Activated naive CD8-positive, alpha-beta T cell treated with anti-CD3 and anti-CD28 coated beads, Interleukin-2, amount 10 ng/mL, durations not matched to agents 7 days and 5 days (primary cell): ENCODE measurements at regions not wholly inside any gene's neighbourhood (a gene's known extent, or its start where the extent isn't known, plus 50 kb on each side); places are given as distances from the start of the nearest gene placed in this dataset.

Experiments used
- ATAC-seq: fragments of 150-1000 bp; cut with Tn5 transposase; one replicate; pipeline ENCODE4 v1.10.0; 2021; ENCODE audit warnings: low read depth, moderate library complexity
- POLR2A ChIA-PET: fragments of 350-600 bp; sonication (Branson Sonifier 250); formaldehyde crosslinking; loops from one replicate; lab custom pipeline; 2021; ENCODE audit warnings: antibody characterized with exemption; lab: Charles Lee
- DNase-seq: peaks from one replicate; pipeline ENCODE4 v3.0.0; 2021
- H3K27ac Mint-ChIP-seq: one replicate; pipeline ENCODE4 v1.8.0; 2022; ENCODE audit warnings: mild to moderate bottlenecking, mixed read lengths
- H3K27me3 Mint-ChIP-seq: one replicate; pipeline ENCODE4 v1.8.0; 2022; ENCODE audit warnings: mild to moderate bottlenecking, moderate library complexity, mixed read lengths
- H3K36me3 Mint-ChIP-seq: one replicate; pipeline ENCODE4 v1.8.0; 2021; ENCODE audit warnings: mild to moderate bottlenecking, mixed read lengths
- H3K4me1 Mint-ChIP-seq: one replicate; pipeline ENCODE4 v1.8.0; 2021; ENCODE audit warnings: mixed read lengths
- H3K4me3 Mint-ChIP-seq: one replicate; pipeline ENCODE4 v1.8.0; 2022; ENCODE audit warnings: mild to moderate bottlenecking, moderate library complexity, mixed read lengths
- H3K9me3 Mint-ChIP-seq: one replicate; pipeline ENCODE4 v1.8.0; 2021; ENCODE audit warnings: mixed read lengths

GRCh38 chr1:91575909-91576519 is 75.4 kb downstream of the CDC7 start:
- ATAC-seq (no peak), DNase-seq (no peak)
- peaks cover 9% of the 10 kb centered on the region for H3K27me3 Mint-ChIP-seq
- no peak overlapping the region for H3K27ac Mint-ChIP-seq
- peaks cover 17% of the 10 kb centered on the region for H3K4me1 Mint-ChIP-seq
- H3K9me3 Mint-ChIP-seq: no peaks in the 10 kb centered on the region
- H3K4me3 Mint-ChIP-seq: peak overlapping the region; percentile 5
- POLR2A ChIA-PET: no interaction called here
- no peaks in the 10 kb centered on the region for H3K36me3 Mint-ChIP-seq

- POLR2A ChIA-PET: no interaction called here
- ATAC-seq: no peak
Observed at GRCh38 chr1:91578320-91579109, 77.9 kb downstream of the CDC7 start.

GRCh38 chr1:91579658-91580228 is 79.1 kb downstream of the CDC7 start:
- DNase-seq (no peak), ATAC-seq (no peak)
- no peak overlapping the region for H3K27ac Mint-ChIP-seq
- H3K4me1 Mint-ChIP-seq: peaks cover 15% of the 10 kb centered on the region
- peaks cover 8% of the 10 kb centered on the region for H3K27me3 Mint-ChIP-seq
- no peaks in the 10 kb centered on the region for H3K36me3 Mint-ChIP-seq
- H3K4me3 Mint-ChIP-seq: no peak overlapping the region
- POLR2A ChIA-PET: no interaction called here
- no peaks in the 10 kb centered on the region for H3K9me3 Mint-ChIP-seq

More at GRCh38 chr1:91578320-91579109, 77.9 kb downstream of the CDC7 start:
- Mint-ChIP-seq H3K9me3 (no peaks in the 10 kb centered on the region), H3K27ac (no peak overlapping the region), H3K27me3 (peaks cover 8% of the 10 kb centered on the region), H3K36me3 (no peaks in the 10 kb centered on the region), H3K4me3 (no peak overlapping the region), H3K4me1 (peaks cover 13% of the 10 kb centered on the region)
- DNase-seq: no peak

- no peak for ATAC-seq
- Mint-ChIP-seq H3K4me1 (peaks cover 4% of the 10 kb centered on the region), H3K4me3 (no peak overlapping the region), H3K27ac (no peak overlapping the region), H3K36me3 (no peaks in the 10 kb centered on the region), H3K9me3 (no peaks in the 10 kb centered on the region), H3K27me3 (peaks cover 2% of the 10 kb centered on the region)
- POLR2A ChIA-PET: no interaction called here
- no peak for DNase-seq
Observed at GRCh38 chr1:91582431-91582921, 81.8 kb downstream of the CDC7 start.

- ATAC-seq (no peak), DNase-seq (no peak)
- Mint-ChIP-seq H3K27me3 (peaks cover 2% of the 10 kb centered on the region), H3K27ac (no peak overlapping the region), H3K36me3 (no peaks in the 10 kb centered on the region), H3K9me3 (peaks cover under 1% of the 10 kb centered on the region), H3K4me3 (no peak overlapping the region), H3K4me1 (peaks cover 4% of the 10 kb centered on the region)
- POLR2A ChIA-PET: no interaction called here
Observed at GRCh38 chr1:91583326-91583755, 82.7 kb downstream of the CDC7 start.

GRCh38 chr1:91584309-91584708 is 83.7 kb downstream of the CDC7 start:
- POLR2A ChIA-PET: no interaction called here
- H3K27me3 Mint-ChIP-seq: peaks cover 2% of the 10 kb centered on the region
- DNase-seq: no peak
- H3K4me1 Mint-ChIP-seq: peaks cover 4% of the 10 kb centered on the region
- ATAC-seq: no peak
- no peaks in the 10 kb centered on the region for H3K36me3 Mint-ChIP-seq
- H3K9me3 Mint-ChIP-seq: peaks cover 1% of the 10 kb centered on the region
- no peak overlapping the region for H3K4me3 Mint-ChIP-seq
- no peak overlapping the region for H3K27ac Mint-ChIP-seq

GRCh38 chr1:91584878-91585277 is 84.2 kb downstream of the CDC7 start:
- Mint-ChIP-seq H3K36me3 (no peaks in the 10 kb centered on the region), H3K4me3 (no peak overlapping the region), H3K9me3 (peaks cover 1% of the 10 kb centered on the region), H3K4me1 (peaks cover 4% of the 10 kb centered on the region), H3K27me3 (peaks cover 2% of the 10 kb centered on the region), H3K27ac (no peak overlapping the region)
- POLR2A ChIA-PET: no interaction called here
- DNase-seq: no peak
- ATAC-seq: no peak

GRCh38 chr1:91585502-91585901 is 84.9 kb downstream of the CDC7 start:
- DNase-seq (no peak), ATAC-seq (no peak)
- Mint-ChIP-seq H3K36me3 (no peaks in the 10 kb centered on the region), H3K9me3 (peaks cover 1% of the 10 kb centered on the region), H3K4me1 (peaks cover 4% of the 10 kb centered on the region), H3K4me3 (no peak overlapping the region), H3K27me3 (peaks cover 6% of the 10 kb centered on the region), H3K27ac (no peak overlapping the region)
- POLR2A ChIA-PET: no interaction called here

- Mint-ChIP-seq H3K9me3 (peaks cover 1% of the 10 kb centered on the region), H3K4me1 (peaks cover 7% of the 10 kb centered on the region), H3K27me3 (peaks cover 6% of the 10 kb centered on the region), H3K27ac (no peak overlapping the region), H3K36me3 (no peaks in the 10 kb centered on the region), H3K4me3 (no peak overlapping the region)
- DNase-seq (no peak), ATAC-seq (no peak)
- POLR2A ChIA-PET: no interaction called here
Observed at GRCh38 chr1:91585982-91586381, 85.3 kb downstream of the CDC7 start.

GRCh38 chr1:91589437-91589836 is 88.8 kb downstream of the CDC7 start:
- DNase-seq: no peak
- Mint-ChIP-seq H3K4me3 (no peak overlapping the region), H3K36me3 (no peaks in the 10 kb centered on the region), H3K9me3 (peaks cover 1% of the 10 kb centered on the region), H3K27ac (no peak overlapping the region), H3K27me3 (peaks cover 7% of the 10 kb centered on the region), H3K4me1 (peaks cover 16% of the 10 kb centered on the region)
- no peak for ATAC-seq
- POLR2A ChIA-PET: no interaction called here

- peak overlapping the region; percentile 54 for H3K4me3 Mint-ChIP-seq
- no peaks in the 10 kb centered on the region for H3K36me3 Mint-ChIP-seq
- no peak overlapping the region for H3K27ac Mint-ChIP-seq
- peaks cover 1% of the 10 kb centered on the region for H3K9me3 Mint-ChIP-seq
- ATAC-seq: peak; percentile 36
- H3K27me3 Mint-ChIP-seq: peaks cover 7% of the 10 kb centered on the region
- no peak for DNase-seq
- H3K4me1 Mint-ChIP-seq: peaks cover 16% of the 10 kb centered on the region
- POLR2A ChIA-PET: no interaction called here
Observed at GRCh38 chr1:91591175-91591974, 90.7 kb downstream of the CDC7 start.

GRCh38 chr1:91592716-91593477 is 92.2 kb downstream of the CDC7 start:
- peaks cover 7% of the 10 kb centered on the region for H3K27me3 Mint-ChIP-seq
- POLR2A ChIA-PET: no interaction called here
- H3K27ac Mint-ChIP-seq: no peak overlapping the region
- peaks cover 20% of the 10 kb centered on the region for H3K4me1 Mint-ChIP-seq
- DNase-seq: no peak
- H3K4me3 Mint-ChIP-seq: no peak overlapping the region
- H3K36me3 Mint-ChIP-seq: no peaks in the 10 kb centered on the region
- ATAC-seq: no peak
- peaks cover 1% of the 10 kb centered on the region for H3K9me3 Mint-ChIP-seq
